A549 (cell line): ENCODE measurements at regions not wholly inside any gene's neighbourhood (a gene's known extent, or its start where the extent isn't known, plus 50 kb on each side); places are given as distances from the start of the nearest gene placed in this dataset.

Experiments used
- ATAC-seq, 2 experiments: fragments of 200-7000 bp in 1 of 2; fragments of >200 bp in 1 of 2; cut with Nextera tagmentation in 1 of 2; cut with Tn5 transposase in 1 of 2; 3 replicates each; pipeline versions ENCODE4 v1.8.0 to v1.9.1; 2018 to 2020; ENCODE audit warnings: mild to moderate bottlenecking in 1 of 2, moderate library complexity in 1 of 2
- CTCF ChIA-PET: fragments of 300-600 bp; sonication (Branson Sonifier 250); formaldehyde crosslinking; extraction: SDS; loops from one replicate; lab custom pipeline; 2021; ENCODE audit warnings: antibody characterized with exemption, inconsistent platforms; lab: Yijun Ruan, JAX
- POLR2A ChIA-PET: fragments of 350-600 bp; formaldehyde crosslinking; extraction: SDS; loops from one replicate; lab custom pipeline; 2021; ENCODE audit warnings: antibody characterized with exemption, inconsistent platforms; lab: Yijun Ruan, JAX
- DNase-seq, 2 experiments: peaks; one replicate each; pipeline versions ENCODE4 v3.0.0 to v3.0.0-alpha.2; 2011 to 2016; ENCODE audit warnings: low read depth in 1 of 2, low spot score in 1 of 2
- FAIRE-seq: peaks from 2 replicates; lab custom pipeline; 2011; peaks lifted over from hg19 to GRCh38; lab: Jason Lieb, UNC
- H3K27ac ChIP-seq, 2 experiments: fragments of >200 bp; sonication (Bioruptor Twin); formaldehyde crosslinking; 3 replicates each; pipeline ENCODE4 v1.5.1; 2016 to 2017
- H3K4me1 ChIP-seq: fragments of >200 bp; sonication (Bioruptor Twin); formaldehyde crosslinking; 3 replicates; pipeline ENCODE4 v1.6.1; 2016
- H3K4me2 ChIP-seq: fragments of >200 bp; sonication (Bioruptor Twin); formaldehyde crosslinking; 3 replicates; pipeline ENCODE4 v1.6.1; 2016
- H3K4me3 ChIP-seq: fragments of >200 bp; sonication (Bioruptor Twin); formaldehyde crosslinking; 3 replicates; pipeline ENCODE4 v1.5.1; 2016
- H3K9me3 ChIP-seq: fragments of >200 bp; sonication (Bioruptor Twin); formaldehyde crosslinking; 3 replicates; pipeline ENCODE4 v1.6.1; 2016
- CBX2 ChIP-seq: fragments of 200-600 bp; sonication (generic); IDR thresholded peaks from 2 replicates; pipeline ENCODE4 v1.6.1; 2016; ENCODE audit warnings: low read depth, mild to moderate bottlenecking, borderline replicate concordance
- CEBPB ChIP-seq, 2 experiments: fragments of >200 bp in 1 of 2; sonication (Bioruptor Twin) in 1 of 2; formaldehyde crosslinking in 1 of 2; IDR thresholded peaks; 2 replicates each; pipeline ENCODE4 v1.6.1; 2012 to 2016
- CHD4 ChIP-seq: fragments of 200-600 bp; sonication (generic); IDR thresholded peaks from 2 replicates; pipeline ENCODE4 v1.6.1; 2016; ENCODE audit warnings: antibody characterized with exemption, mild to moderate bottlenecking, borderline replicate concordance
- EHMT2 ChIP-seq: fragments of 200-600 bp; sonication (generic); IDR thresholded peaks from 2 replicates; pipeline ENCODE4 v1.6.1; 2016; ENCODE audit warnings: antibody characterized with exemption, low read depth, mild to moderate bottlenecking, moderate library complexity
- HEYL ChIP-seq: fragments of 250-450 bp; sonication (Bioruptor Pico); IDR thresholded peaks from 2 replicates; pipeline ENCODE4 v1.8.0; 2021; ENCODE audit warnings: mild to moderate bottlenecking, moderate library complexity
- HOXB13 ChIP-seq: fragments of 250-450 bp; sonication (Bioruptor Pico); IDR thresholded peaks from 2 replicates; pipeline ENCODE4 v1.5.0; 2020; ENCODE audit warnings: low read depth, mild to moderate bottlenecking, moderate library complexity
- JUNB ChIP-seq: fragments of >200 bp; sonication (Bioruptor Twin); formaldehyde crosslinking; IDR thresholded peaks from 2 replicates; pipeline ENCODE4 v1.6.1; 2016
- MAFK ChIP-seq: fragments of 450-650 bp; IDR thresholded peaks from 2 replicates; pipeline ENCODE4 v1.6.1; 2014; ENCODE audit not compliant: partially characterized antibody
- MAZ ChIP-seq: fragments of 150-350 bp; IDR thresholded peaks from 2 replicates; pipeline ENCODE4 v1.6.1; 2014; ENCODE audit warnings: antibody characterized with exemption, low read depth, low read length, borderline replicate concordance
- MYC ChIP-seq: IDR thresholded peaks from 2 replicates; pipeline ENCODE4 v1.6.1; 2012; ENCODE audit warnings: mild to moderate bottlenecking, inconsistent platforms, low read length, improper control_type of control experiment, borderline replicate concordance
- RAD21 ChIP-seq, 2 experiments: fragments of >200 bp in 1 of 2; sonication (Bioruptor Twin) in 1 of 2; formaldehyde crosslinking in 1 of 2; IDR thresholded peaks in 1 of 2; conservative IDR thresholded peaks in 1 of 2; 2 replicates in 1 of 2; 3 replicates in 1 of 2; pipeline ENCODE4 v1.6.1; 2012 to 2018; ENCODE audit warnings: inconsistent platforms in 1 of 2
- RFX5 ChIP-seq: fragments of 450-650 bp; IDR thresholded peaks from 2 replicates; pipeline ENCODE4 v1.7.1; 2014; ENCODE audit warnings: antibody characterized with exemption, mild to moderate bottlenecking, moderate library complexity
- RNF2 ChIP-seq: fragments of 200-600 bp; sonication (generic); IDR thresholded peaks from 2 replicates; pipeline ENCODE4 v1.6.1; 2016; ENCODE audit warnings: low read depth, mild to moderate bottlenecking, antibody characterized with exemption, moderate library complexity, borderline replicate concordance
- SREBF2 ChIP-seq: fragments of 450-650 bp; IDR thresholded peaks from 2 replicates; pipeline ENCODE4 v1.6.1; 2014; ENCODE audit warnings: mild to moderate bottlenecking, moderate library complexity
- TFCP2L1 ChIP-seq: fragments of 250-450 bp; sonication (Bioruptor Pico); IDR thresholded peaks from 2 replicates; pipeline ENCODE4 v1.5.0; 2021; ENCODE audit warnings: mild to moderate bottlenecking
- ZSCAN20 ChIP-seq: fragments of 250-450 bp; sonication (Bioruptor Pico); IDR thresholded peaks from 2 replicates; pipeline ENCODE4 v1.8.0; 2022; ENCODE audit warnings: mild to moderate bottlenecking, moderate library complexity
- WGBS: methylation state at CpG from one replicate; pipeline ENCODE4 v1.1.6; 2017; ENCODE audit errors: missing lambda C conversion rate; 5-methylcytosine and 5-hydroxymethylcytosine counted together
- TF ChIP-seq, protein P1 (sequence below): fragments of >200 bp; sonication (Bioruptor Twin); formaldehyde crosslinking; IDR thresholded peaks from 3 replicates; pipeline ENCODE4 v1.6.1; 2016
- TF ChIP-seq, protein P2 (sequence below): fragments of >200 bp; sonication (Bioruptor Twin); formaldehyde crosslinking; IDR thresholded peaks from 2 replicates; pipeline ENCODE4 v1.6.1; 2016
- TF ChIP-seq, protein P3 (sequence below): IDR thresholded peaks from 2 replicates; pipeline ENCODE4 v1.6.1; 2012
- TF ChIP-seq, protein P4 (sequence below): fragments of 200-600 bp; sonication (generic); IDR thresholded peaks from 2 replicates; pipeline ENCODE4 v1.6.1; 2016; ENCODE audit warnings: antibody characterized with exemption, mild to moderate bottlenecking, moderate library complexity
- TF ChIP-seq, protein P5 (sequence below): IDR thresholded peaks from 2 replicates; pipeline ENCODE4 v1.6.1; 2012; ENCODE audit warnings: low read depth, borderline replicate concordance

DNA sequence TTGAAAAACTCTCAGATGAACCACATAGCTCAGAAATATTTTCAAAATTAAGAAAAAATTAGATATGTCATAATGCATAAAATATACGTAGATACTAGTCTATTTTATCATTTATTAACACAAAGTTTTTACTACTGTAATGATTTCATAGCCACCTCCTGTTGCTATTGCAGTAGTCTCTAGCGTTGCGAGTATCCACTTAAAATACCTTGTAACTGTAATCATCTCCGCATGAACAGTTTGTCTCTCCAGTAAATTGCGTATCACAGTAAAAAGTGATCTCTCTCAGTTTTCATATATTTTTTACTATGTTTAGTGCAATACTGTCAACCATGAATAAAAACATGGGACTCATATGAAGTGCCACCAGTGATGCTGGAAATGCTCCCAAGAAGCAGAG is 417.9 kb upstream of the ZNF462 start:
- Histone ChIP-seq H3K27ac (no peak overlapping the region), H3K4me2 (no peak overlapping the region)
- POLR2A ChIA-PET = no interaction called here
- TF ChIP-seq MAZ (no peak), RFX5 (no peak), JUNB (no peak), MAFK (no peak), CEBPB (IDR thresholded peaks at IDR 0.05) (no peak), RAD21 (conservative IDR thresholded peaks at IDR 0.05 in 1 of 2, IDR thresholded peaks at IDR 0.05 in 1 of 2) (no peak), CHD4 (no peak), HEYL (CRISPR knock-in tag) (no peak)
- TF ChIP-seq, protein P1, sequence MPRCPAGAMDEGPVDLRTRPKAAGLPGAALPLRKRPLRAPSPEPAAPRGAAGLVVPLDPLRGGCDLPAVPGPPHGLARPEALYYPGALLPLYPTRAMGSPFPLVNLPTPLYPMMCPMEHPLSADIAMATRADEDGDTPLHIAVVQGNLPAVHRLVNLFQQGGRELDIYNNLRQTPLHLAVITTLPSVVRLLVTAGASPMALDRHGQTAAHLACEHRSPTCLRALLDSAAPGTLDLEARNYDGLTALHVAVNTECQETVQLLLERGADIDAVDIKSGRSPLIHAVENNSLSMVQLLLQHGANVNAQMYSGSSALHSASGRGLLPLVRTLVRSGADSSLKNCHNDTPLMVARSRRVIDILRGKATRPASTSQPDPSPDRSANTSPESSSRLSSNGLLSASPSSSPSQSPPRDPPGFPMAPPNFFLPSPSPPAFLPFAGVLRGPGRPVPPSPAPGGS = no peak
- TF ChIP-seq, all 56 proteins: peak for 0
- no peak for FAIRE-seq
- no peak for ATAC-seq
- CTCF ChIA-PET = interaction anchor here (2.1 kb wide), 1 partner anchor 9 kb away, joined by 4 read pairs; no protein-coding TSS in a partner anchor
- Histone ChIP-seq H3K9me3 (no peaks in the 10 kb centered on the region), H3K4me1 (no peaks in the 10 kb centered on the region), H3K4me3 (no peak overlapping the region)
- WGBS = 65% methylated on average over 5 of the region's 5 CpGs
- no peak for DNase-seq

DNA sequence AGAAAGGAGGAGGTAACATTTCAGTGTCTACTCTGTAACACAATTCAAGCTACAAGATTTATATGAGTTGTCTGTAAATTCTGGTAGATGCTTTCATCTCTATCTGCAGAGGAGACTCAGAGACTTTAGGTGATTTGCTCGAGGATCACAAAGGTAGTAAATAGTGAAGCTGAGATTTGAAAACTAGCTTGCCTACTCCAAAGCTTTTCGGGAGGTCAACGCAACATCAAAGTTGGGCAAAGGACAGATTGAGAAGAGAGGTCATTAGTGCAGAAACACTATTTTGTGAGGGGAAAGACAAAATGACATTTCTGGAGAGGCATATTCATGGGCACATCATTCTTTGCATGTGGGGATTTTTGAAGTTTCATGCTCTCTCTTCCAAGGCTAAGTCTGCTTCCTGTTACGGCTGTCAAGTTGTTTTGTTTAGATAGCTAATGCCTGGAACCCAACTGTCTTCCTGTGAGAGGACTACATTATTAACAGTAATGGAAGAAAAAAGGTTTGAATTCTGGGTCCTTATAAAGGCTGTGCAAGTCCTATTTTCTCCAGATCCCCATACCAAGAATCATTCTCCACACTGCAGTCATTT is 413.5 kb upstream of the ZNF462 start:
- POLR2A ChIA-PET = no interaction called here
- H3K4me1 ChIP-seq = no peaks in the 10 kb centered on the region
- ATAC-seq = no peak
- DNase-seq = no peak
- H3K4me2 ChIP-seq = no peak overlapping the region
- H3K27ac ChIP-seq = no peak overlapping the region
- no peaks in the 10 kb centered on the region for H3K9me3 ChIP-seq
- CTCF ChIA-PET = interaction anchor here (0.6 kb wide), 1 partner anchor 298 kb away, joined by 3 read pairs; no protein-coding TSS in a partner anchor
- no peak for FAIRE-seq
- TF ChIP-seq, protein P2, sequence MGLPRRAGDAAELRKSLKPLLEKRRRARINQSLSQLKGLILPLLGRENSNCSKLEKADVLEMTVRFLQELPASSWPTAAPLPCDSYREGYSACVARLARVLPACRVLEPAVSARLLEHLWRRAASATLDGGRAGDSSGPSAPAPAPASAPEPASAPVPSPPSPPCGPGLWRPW = no peak
- TF ChIP-seq TFCP2L1 (CRISPR knock-in tag) = no peak
- no peak for TF ChIP-seq RAD21 (conservative IDR thresholded peaks at IDR 0.05 in 1 of 2, IDR thresholded peaks at IDR 0.05 in 1 of 2)
- TF ChIP-seq, protein P3, sequence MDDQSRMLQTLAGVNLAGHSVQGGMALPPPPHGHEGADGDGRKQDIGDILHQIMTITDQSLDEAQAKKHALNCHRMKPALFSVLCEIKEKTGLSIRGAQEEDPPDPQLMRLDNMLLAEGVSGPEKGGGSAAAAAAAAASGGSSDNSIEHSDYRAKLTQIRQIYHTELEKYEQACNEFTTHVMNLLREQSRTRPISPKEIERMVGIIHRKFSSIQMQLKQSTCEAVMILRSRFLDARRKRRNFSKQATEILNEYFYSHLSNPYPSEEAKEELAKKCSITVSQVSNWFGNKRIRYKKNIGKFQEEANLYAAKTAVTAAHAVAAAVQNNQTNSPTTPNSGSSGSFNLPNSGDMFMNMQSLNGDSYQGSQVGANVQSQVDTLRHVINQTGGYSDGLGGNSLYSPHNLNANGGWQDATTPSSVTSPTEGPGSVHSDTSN = no peak
- no peak for TF ChIP-seq ZSCAN20 (CRISPR knock-in tag)
- TF ChIP-seq, protein P4, sequence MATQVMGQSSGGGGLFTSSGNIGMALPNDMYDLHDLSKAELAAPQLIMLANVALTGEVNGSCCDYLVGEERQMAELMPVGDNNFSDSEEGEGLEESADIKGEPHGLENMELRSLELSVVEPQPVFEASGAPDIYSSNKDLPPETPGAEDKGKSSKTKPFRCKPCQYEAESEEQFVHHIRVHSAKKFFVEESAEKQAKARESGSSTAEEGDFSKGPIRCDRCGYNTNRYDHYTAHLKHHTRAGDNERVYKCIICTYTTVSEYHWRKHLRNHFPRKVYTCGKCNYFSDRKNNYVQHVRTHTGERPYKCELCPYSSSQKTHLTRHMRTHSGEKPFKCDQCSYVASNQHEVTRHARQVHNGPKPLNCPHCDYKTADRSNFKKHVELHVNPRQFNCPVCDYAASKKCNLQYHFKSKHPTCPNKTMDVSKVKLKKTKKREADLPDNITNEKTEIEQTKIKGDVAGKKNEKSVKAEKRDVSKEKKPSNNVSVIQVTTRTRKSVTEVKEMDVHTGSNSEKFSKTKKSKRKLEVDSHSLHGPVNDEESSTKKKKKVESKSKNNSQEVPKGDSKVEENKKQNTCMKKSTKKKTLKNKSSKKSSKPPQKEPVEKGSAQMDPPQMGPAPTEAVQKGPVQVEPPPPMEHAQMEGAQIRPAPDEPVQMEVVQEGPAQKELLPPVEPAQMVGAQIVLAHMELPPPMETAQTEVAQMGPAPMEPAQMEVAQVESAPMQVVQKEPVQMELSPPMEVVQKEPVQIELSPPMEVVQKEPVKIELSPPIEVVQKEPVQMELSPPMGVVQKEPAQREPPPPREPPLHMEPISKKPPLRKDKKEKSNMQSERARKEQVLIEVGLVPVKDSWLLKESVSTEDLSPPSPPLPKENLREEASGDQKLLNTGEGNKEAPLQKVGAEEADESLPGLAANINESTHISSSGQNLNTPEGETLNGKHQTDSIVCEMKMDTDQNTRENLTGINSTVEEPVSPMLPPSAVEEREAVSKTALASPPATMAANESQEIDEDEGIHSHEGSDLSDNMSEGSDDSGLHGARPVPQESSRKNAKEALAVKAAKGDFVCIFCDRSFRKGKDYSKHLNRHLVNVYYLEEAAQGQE = no peak
- no peak for TF ChIP-seq SREBF2
- TF ChIP-seq CEBPB (IDR thresholded peaks at IDR 0.05) = no peak
- TF ChIP-seq RFX5 = no peak
- no peak for TF ChIP-seq CBX2
- no peak for TF ChIP-seq RNF2
- TF ChIP-seq, protein P5, sequence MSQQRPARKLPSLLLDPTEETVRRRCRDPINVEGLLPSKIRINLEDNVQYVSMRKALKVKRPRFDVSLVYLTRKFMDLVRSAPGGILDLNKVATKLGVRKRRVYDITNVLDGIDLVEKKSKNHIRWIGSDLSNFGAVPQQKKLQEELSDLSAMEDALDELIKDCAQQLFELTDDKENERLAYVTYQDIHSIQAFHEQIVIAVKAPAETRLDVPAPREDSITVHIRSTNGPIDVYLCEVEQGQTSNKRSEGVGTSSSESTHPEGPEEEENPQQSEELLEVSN = no peak
- TF ChIP-seq HOXB13 (CRISPR knock-in tag) = no peak
- no peak for TF ChIP-seq MYC
- TF ChIP-seq EHMT2 = no peak
- H3K4me3 ChIP-seq = no peak overlapping the region
- WGBS = 19% methylated on average over 4 of the region's 4 CpGs
